Left ventricle myocardium inferior (tissue), 1 donor: ENCODE measurements at regions not wholly inside any gene's neighbourhood (a gene's known extent, or its start where the extent isn't known, plus 50 kb on each side); places are given as distances from the start of the nearest gene placed in this dataset.

ENCODE experiments used
- DNase-seq: peaks from one replicate; pipeline ENCODE4 v3.0.0-alpha.2; 2020
- H3K27ac ChIP-seq: fragments of 200-600 bp; replicated peaks from 2 replicates; pipeline ENCODE4 v1.8.0; 2021
- H3K27me3 ChIP-seq: fragments of 200-600 bp; 2 replicates; pipeline ENCODE4 v1.8.0; 2021; ENCODE audit warnings: low read depth
- H3K36me3 ChIP-seq: fragments of 200-600 bp; 2 replicates; pipeline ENCODE4 v1.8.0; 2021
- H3K4me1 ChIP-seq: fragments of 200-600 bp; 2 replicates; pipeline ENCODE4 v1.8.0; 2021
- H3K4me3 ChIP-seq: fragments of 200-600 bp; 2 replicates; pipeline ENCODE4 v1.8.0; 2021; ENCODE audit warnings: mild to moderate bottlenecking, moderate library complexity
- H3K9me3 ChIP-seq: fragments of 200-600 bp; replicated peaks from 2 replicates; pipeline ENCODE4 v1.8.0; 2021
- intact Hi-C: fragments of 100-400 bp; cut with micrococcal nuclease; formaldehyde crosslinking; loops from one replicate; pipeline ENCODE4 v1.11.0; 2022
- TF ChIP-seq, protein P1 (sequence below): fragments of 200-600 bp; IDR thresholded peaks from 2 replicates; pipeline ENCODE4 v1.8.0; 2021; ENCODE audit warnings: antibody characterized with exemption, mild to moderate bottlenecking, borderline replicate concordance
- donor health status: DM: no; HTN: yes; CAD: no; lungs with severe emphysema.

GRCh38 chr11:26126741-26127140, 205.2 kb upstream of the ANO3 start:
- Histone ChIP-seq H3K4me1 (no peaks in the 10 kb centered on the region), H3K36me3 (no peaks in the 10 kb centered on the region), H3K9me3 (no peaks in the 10 kb centered on the region), H3K27me3 (no peaks in the 10 kb centered on the region), H3K27ac (no peak overlapping the region), H3K4me3 (no peak overlapping the region)
- TF ChIP-seq, protein P1, sequence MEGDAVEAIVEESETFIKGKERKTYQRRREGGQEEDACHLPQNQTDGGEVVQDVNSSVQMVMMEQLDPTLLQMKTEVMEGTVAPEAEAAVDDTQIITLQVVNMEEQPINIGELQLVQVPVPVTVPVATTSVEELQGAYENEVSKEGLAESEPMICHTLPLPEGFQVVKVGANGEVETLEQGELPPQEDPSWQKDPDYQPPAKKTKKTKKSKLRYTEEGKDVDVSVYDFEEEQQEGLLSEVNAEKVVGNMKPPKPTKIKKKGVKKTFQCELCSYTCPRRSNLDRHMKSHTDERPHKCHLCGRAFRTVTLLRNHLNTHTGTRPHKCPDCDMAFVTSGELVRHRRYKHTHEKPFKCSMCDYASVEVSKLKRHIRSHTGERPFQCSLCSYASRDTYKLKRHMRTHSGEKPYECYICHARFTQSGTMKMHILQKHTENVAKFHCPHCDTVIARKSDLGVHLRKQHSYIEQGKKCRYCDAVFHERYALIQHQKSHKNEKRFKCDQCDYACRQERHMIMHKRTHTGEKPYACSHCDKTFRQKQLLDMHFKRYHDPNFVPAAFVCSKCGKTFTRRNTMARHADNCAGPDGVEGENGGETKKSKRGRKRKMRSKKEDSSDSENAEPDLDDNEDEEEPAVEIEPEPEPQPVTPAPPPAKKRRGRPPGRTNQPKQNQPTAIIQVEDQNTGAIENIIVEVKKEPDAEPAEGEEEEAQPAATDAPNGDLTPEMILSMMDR: no peak
- intact Hi-C loops: no loop called here
- DNase-seq: no peak

DNA sequence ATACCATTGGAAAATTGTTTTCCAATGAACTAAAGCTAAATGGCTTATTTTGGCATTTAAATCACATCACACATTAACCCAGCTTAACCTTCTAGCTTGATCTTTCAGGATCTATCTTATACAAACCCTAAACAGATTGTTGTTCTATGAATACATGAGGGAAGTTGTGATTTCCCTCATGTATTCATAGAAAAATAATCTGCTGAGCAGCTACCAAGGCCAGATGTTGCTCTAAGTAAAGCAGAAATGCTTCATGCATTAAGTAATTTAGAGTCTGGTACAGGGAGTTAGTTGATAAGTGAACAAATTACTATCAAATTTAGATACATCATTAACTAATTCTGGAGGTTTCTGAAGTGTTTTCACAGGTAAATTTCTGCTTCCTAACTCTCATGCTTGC, 204.6 kb upstream of the ANO3 start:
- TF ChIP-seq, protein P1: no peak
- no peak for DNase-seq
- no peaks in the 10 kb centered on the region for H3K27me3 ChIP-seq
- intact Hi-C loops: no loop called here
- H3K36me3 ChIP-seq: no peaks in the 10 kb centered on the region
- H3K4me3 ChIP-seq: no peak overlapping the region
- H3K9me3 ChIP-seq: no peaks in the 10 kb centered on the region
- no peaks in the 10 kb centered on the region for H3K4me1 ChIP-seq
- H3K27ac ChIP-seq: no peak overlapping the region

- H3K36me3 ChIP-seq: no peaks in the 10 kb centered on the region
- DNase-seq: no peak
- no peak overlapping the region for H3K4me3 ChIP-seq
- no peak overlapping the region for H3K27ac ChIP-seq
- TF ChIP-seq, protein P1: no peak
- H3K27me3 ChIP-seq: no peaks in the 10 kb centered on the region
- intact Hi-C loops: no loop called here
- no peaks in the 10 kb centered on the region for H3K9me3 ChIP-seq
- H3K4me1 ChIP-seq: no peaks in the 10 kb centered on the region
Observed at GRCh38 chr11:26131406-26131805, 200.5 kb upstream of the ANO3 start.

DNA sequence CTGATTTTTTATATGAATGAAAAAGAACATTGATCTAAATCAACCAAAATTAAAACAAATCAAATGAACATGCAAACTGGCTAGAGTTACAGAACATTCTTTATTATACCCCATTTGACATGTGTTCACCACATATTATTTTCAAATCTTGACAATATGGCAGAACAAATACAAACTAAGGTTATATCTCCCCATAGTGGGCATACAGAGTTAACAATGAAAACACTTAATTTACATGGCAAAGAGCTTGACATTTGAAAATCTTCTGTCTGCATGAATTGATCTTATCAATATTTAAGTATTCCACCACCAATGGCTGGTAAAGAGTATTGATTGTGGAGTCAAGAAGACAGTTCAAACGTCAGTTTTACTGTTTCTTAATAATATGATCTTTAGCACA, 197.9 kb upstream of the ANO3 start:
- Histone ChIP-seq H3K27ac (no peak overlapping the region), H3K36me3 (no peaks in the 10 kb centered on the region), H3K9me3 (no peaks in the 10 kb centered on the region), H3K27me3 (no peaks in the 10 kb centered on the region), H3K4me3 (no peak overlapping the region), H3K4me1 (no peaks in the 10 kb centered on the region)
- TF ChIP-seq, protein P1: no peak
- intact Hi-C loops: loop anchor here (2.0 kb wide), 1 partner anchor 151 kb away; no protein-coding TSS in a partner anchor
- DNase-seq: no peak

GRCh38 chr11:26134481-26135355, 197.2 kb upstream of the ANO3 start:
- no peaks in the 10 kb centered on the region for H3K4me1 ChIP-seq
- intact Hi-C loops: loop anchor here (2.0 kb wide), 1 partner anchor 152 kb away; no protein-coding TSS in a partner anchor
- TF ChIP-seq, protein P1: peak; percentile 59

More at GRCh38 chr11:26134481-26135355, 197.2 kb upstream of the ANO3 start:
- no peaks in the 10 kb centered on the region for H3K27me3 ChIP-seq
- H3K9me3 ChIP-seq: no peaks in the 10 kb centered on the region
- no peaks in the 10 kb centered on the region for H3K36me3 ChIP-seq
- H3K4me3 ChIP-seq: no peak overlapping the region
- DNase-seq: no peak
- no peak overlapping the region for H3K27ac ChIP-seq
